ENCODE measurements at regions not wholly inside any gene's neighbourhood (a gene's known extent, or its start where the extent isn't known, plus 50 kb on each side); places are given as distances from the start of the nearest gene placed in this dataset.

DNA sequence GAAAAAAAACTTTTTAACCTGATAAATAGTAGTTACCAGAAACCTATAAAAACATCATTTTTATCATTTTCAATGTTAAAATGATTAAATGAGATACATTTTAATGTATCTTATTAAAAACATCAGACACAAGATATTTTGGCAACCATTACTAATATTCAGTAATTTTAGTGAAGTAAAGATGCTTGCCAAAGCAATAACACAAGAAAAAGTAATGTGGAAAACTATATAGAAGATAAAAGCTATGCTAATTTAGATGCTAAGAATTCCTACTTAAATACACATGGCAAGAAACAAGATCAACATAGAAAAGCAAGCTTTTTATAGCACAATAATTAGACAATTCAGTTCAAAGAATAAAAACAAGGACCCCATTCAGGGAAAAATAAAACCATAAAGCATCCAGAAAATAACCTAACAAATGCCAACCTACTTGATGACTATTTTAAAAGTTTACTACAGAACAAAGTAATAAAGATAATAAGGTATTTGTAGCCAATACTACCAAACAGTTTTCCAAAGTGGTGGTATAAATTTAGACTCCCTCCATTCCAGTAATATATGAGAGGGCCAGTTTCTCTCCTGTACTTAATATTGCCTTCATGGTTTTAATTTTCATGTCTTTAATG is 489.5 kb downstream of the CDH2 start:
- no peak overlapping the region for H3K4me3 ChIP-seq (replicated peaks; ENCODE audit: low read depth, low read length)
- TF ChIP-seq, protein P1, sequence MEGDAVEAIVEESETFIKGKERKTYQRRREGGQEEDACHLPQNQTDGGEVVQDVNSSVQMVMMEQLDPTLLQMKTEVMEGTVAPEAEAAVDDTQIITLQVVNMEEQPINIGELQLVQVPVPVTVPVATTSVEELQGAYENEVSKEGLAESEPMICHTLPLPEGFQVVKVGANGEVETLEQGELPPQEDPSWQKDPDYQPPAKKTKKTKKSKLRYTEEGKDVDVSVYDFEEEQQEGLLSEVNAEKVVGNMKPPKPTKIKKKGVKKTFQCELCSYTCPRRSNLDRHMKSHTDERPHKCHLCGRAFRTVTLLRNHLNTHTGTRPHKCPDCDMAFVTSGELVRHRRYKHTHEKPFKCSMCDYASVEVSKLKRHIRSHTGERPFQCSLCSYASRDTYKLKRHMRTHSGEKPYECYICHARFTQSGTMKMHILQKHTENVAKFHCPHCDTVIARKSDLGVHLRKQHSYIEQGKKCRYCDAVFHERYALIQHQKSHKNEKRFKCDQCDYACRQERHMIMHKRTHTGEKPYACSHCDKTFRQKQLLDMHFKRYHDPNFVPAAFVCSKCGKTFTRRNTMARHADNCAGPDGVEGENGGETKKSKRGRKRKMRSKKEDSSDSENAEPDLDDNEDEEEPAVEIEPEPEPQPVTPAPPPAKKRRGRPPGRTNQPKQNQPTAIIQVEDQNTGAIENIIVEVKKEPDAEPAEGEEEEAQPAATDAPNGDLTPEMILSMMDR (IDR thresholded peaks at IDR 0.05; ENCODE audit: low read depth, low read length, missing control alignments), result no peak
- DNase-seq (ENCODE audit: extremely low read depth, low read depth), result no peak

DNA sequence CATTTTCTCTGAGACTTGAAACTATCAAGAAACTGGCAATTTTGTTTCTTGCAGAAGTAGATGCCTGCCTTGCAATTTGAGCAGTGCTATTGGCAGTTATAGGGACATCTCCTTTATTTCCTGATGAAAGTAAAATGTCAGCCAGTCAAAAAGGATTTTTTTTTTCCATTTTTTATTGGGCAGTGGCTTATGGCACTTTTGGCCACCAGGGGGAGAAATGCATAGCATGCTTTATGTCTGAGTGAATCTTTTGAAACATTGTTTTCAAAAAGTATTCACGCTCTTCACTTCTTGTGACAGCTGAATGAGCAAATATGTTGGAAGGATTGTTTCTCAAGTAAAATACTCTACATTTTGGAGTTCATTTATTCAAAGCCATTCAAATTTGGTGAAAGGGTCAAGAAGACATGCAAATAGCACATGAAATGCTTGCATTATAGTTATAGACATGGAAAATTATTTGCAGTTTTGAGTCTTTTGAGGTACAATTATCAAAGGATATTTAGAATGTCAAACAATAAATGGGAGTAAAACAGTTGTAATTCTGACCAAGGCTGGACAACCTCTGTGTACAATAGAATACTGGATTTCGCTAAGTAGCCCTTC is 491.0 kb downstream of the CDH2 start:
- TF ChIP-seq, protein P1 (IDR thresholded peaks at IDR 0.05; ENCODE audit: low read depth, low read length, missing control alignments), result peak; percentile 82
- no peak overlapping the region for H3K4me3 ChIP-seq (replicated peaks; ENCODE audit: low read depth, low read length)
- peak; percentile 19 for DNase-seq (ENCODE audit: extremely low read depth, low read depth)

DNA sequence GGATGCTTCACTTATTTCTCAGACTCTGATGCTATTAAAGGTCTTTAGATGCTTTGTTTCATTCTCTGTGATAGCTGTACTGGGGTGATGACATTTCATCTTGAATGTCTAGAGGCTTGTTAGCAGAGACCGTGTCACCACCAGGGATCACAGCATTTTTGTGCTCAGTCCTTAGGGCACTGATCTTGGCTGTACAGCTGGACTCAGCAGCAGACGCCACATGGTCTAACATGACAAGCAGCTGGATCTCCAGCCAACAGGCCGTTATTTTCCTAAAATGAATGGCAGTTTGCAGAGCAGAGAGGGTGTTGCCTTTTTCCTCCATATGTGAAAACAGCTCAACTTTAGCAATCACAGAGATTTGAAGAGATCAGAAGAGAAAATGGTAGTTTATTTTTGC is 491.8 kb downstream of the CDH2 start:
- TF ChIP-seq, protein P1 (IDR thresholded peaks at IDR 0.05; ENCODE audit: low read depth, low read length, missing control alignments), result no peak
- H3K4me3 ChIP-seq (replicated peaks; ENCODE audit: low read depth, low read length), result no peak overlapping the region
- DNase-seq (ENCODE audit: extremely low read depth, low read depth), result no peak

DNA sequence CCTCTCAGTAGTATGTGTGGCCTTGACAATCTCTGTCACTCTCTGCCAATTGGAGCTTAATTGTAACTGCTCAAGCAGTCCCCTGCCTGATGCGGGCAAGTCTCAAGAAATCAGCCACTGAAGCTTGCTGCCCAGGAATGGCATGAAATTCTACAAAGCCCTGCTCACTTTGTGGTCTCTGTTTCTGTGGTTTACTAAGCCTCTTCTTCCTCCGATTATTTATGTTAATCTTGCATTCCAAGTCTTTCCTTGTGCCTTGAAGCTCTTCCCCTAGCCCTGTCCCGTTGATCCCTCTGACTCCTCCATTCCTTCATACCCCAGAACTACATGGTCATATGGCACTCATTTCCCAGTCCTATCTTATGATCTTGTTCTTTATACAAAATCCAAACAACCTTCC is 489.3 kb upstream of the CHST9 start:
- no peak overlapping the region for H3K4me3 ChIP-seq (replicated peaks; ENCODE audit: low read depth, low read length)
- TF ChIP-seq, protein P1 (IDR thresholded peaks at IDR 0.05; ENCODE audit: low read depth, low read length, missing control alignments), result no peak
- no peak for DNase-seq (ENCODE audit: extremely low read depth, low read depth)

DNA sequence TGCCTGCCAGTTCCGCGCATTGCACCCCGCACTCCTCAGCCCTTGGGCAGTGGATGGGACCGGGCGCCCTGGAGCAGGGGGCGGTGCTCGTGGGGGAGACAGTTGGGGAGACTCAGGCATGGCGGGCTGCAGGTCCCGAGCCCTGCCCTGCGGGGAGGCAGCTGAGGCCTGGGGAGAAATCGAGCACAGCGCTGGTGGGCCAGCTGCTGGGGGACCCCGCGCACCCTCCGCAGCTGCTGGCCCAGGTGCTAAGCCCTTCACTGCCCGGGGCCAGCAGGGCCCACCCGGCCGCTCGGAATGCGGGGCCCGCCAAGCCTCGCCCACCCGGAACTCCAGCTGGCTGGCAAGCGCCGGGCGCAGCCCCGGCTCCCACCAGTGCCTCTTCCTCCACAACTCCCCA is 488.8 kb upstream of the CHST9 start:
- TF ChIP-seq, protein P1 (IDR thresholded peaks at IDR 0.05; ENCODE audit: low read depth, low read length, missing control alignments), result no peak
- H3K4me3 ChIP-seq (replicated peaks; ENCODE audit: low read depth, low read length), result no peak overlapping the region
- no peak for DNase-seq (ENCODE audit: extremely low read depth, low read depth)

DNA sequence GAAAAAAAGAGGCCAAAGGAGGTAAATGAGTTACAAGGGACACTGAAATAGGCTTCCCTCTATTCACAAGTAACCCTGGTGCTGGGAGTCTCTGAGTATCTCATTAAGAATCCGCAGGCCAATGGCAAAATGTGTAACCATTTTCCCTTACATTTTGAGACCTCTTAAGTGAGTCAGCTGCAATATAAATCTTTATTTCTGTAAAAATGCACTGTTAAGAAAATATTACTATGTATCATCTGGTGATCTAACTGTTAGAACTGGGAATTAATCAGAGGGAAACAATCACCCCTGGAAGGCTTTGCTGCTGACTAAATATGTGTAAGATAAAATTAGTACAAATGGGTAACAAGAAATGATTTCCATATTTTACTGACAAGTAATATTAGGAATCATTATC is 483.1 kb upstream of the CHST9 start:
- no peak overlapping the region for H3K4me3 ChIP-seq (replicated peaks; ENCODE audit: low read depth, low read length)
- TF ChIP-seq, protein P1 (IDR thresholded peaks at IDR 0.05; ENCODE audit: low read depth, low read length, missing control alignments), result no peak
- no peak for DNase-seq (ENCODE audit: extremely low read depth, low read depth)

Data from HFF-Myc (cell line).